ENCODE measurements at regions not wholly inside any gene's neighbourhood (a gene's known extent, or its start where the extent isn't known, plus 50 kb on each side); places are given as distances from the start of the nearest gene placed in this dataset.

DNA sequence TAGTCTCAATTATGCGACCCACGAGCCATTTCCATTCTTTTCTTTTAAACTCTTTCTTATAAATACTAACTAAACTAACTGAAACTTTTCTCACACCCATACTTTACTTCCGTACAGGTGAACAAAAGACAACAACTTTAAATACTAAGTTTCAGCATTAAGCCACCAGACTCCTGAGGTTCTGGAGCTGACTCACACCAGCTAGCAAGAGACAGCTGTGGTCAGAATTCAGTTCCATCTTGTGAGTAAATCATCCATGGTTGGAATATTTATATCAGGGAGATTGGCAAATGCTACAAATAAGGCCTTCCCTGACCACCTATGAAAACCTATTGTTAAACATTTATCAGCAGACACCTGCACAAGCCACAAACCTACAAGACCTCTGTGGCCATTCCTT is 897.0 kb downstream of the EFNB2 start:
- DNase-seq (ENCODE audit: low read depth in 2 of 3, low spot score in 2 of 3) = no peak

DNA sequence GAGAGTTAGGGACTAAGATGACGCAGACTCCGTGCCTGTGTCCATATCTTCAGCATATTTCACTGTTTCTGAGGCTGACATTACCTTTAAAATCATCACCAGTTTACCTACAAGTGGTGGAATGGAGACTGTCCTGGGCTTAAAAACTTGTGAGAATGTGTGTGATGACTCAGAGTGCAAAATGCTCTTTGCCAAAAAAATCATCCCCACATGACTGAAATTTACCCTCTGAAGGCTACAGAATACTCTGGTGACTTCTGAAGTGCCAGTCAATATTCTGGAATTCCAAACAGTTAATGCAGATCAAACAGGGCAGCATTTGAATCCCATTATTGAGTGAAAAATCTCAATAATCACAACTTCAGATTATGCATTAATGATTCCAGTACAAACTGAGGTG is 901.4 kb downstream of the EFNB2 start:
- no peak for DNase-seq (ENCODE audit: low read depth in 2 of 3, low spot score in 2 of 3)

DNA sequence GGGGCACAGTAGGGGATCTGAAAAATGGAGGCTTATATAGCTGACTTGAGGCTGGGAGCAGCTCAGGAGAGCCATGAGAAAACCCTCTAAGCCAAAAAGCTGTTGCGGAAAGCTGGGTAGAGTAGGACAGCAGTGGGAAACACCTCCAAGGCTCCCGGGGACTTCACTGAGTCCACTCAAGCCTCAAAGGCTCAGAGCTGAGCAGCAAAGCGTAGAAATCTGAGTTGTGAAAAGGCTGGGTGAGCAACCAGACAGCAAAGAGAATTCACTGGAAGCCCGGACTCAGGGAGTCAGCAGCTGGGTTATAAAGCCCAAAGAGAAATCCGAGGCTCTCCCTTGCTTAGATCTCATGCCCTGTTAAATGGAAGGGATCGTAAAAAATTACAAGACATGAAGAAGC is 905.0 kb downstream of the EFNB2 start:
- DNase-seq (ENCODE audit: low read depth in 2 of 3, low spot score in 2 of 3) = no peak

DNA sequence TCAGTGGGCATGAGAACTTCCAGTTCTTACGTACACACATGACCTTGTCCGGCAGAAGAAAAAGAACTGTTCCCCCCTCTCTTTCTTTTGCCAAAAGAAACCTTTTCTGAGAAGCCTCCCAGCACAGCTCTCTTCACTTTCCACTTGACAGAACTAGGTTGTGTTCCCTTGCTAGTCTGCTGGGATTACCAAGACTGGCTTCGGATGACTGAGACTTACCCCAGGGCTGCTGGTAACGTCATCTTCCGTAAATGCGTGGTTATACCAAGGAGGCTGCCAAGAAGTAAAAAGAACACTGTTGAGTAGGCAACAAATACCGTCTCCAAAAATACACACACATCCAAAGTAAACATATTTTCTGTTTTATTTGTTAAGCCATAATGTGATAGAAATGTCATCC is 908.2 kb downstream of the EFNB2 start:
- DNase-seq (ENCODE audit: low read depth in 2 of 3, low spot score in 2 of 3) = no peak

DNA sequence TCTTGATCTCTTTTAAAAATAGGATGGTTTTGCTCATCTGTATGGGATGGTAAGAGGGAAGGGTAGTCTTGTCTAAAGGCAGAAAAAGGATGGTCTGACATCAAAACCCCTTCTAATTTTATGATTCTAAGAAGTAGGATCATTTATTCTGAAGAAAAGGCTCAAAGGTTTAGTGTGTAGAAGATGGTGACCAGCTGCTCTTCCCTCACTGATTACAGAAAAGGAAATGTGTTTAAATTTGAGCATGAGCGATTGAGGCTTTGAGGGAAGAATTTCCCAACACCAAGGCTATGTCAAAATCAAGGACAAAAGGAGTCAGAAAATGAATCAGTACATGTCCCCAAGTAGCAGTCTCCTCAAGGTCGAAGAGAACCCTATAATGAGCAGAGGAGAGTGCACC is 909.8 kb downstream of the EFNB2 start:
- no peak for DNase-seq (ENCODE audit: low read depth in 2 of 3, low spot score in 2 of 3)

DNA sequence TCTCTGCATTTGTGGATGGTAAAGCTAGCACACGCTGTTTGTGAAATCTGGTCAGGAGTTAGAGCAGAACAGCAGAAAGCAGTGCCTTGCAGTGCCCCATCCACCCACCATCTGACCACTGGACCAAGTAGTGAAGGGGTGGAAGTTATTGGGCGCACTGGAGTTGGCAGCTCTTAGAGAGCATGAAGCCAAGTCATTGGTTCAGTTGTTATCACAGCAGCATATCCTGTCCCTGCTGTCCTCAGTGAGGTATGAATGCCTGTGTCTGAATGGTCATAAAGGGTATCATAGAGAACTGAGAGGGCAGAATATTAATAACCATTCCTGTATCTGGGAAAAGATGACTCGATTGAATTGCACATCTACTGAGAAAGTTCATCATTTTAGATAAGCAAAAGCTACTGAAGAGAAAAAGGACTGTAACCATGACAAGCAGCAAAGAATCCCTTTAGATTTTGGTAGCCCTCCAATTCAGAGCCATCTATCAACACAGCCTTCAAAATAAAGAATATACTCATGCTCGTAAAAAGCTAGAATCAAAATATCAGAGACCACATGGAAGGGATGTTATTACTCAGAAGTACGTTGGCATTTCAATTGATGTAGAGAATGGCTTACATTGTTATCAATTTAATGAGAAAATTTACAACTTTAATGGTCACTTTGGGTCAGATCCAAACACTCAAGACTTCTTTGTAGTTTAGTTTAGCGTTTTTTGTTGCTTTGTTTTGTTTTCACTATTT is 919.0 kb downstream of the EFNB2 start:
- no peak for DNase-seq (ENCODE audit: low read depth in 2 of 3, low spot score in 2 of 3)

DNA sequence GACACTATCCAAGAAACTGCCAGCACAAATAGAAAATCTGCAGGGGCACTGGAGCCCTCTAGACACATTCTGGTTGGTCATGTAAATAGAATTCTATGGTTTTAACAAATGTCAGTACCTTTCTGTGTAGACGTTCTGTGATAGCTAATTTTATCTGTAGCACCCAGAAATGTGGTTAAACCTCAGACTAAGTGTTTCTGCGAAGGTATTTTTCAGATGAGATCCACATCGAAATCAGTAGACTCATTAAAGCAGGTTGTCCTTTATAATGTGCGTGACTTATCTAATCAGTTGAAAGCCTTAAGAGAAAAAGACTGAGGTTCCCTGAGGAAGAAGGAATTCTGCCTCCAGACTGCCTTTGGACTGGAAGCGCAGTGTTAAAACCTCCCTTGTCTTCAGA is 922.9 kb downstream of the EFNB2 start:
- DNase-seq (ENCODE audit: low read depth in 2 of 3, low spot score in 2 of 3) = no peak

DNA sequence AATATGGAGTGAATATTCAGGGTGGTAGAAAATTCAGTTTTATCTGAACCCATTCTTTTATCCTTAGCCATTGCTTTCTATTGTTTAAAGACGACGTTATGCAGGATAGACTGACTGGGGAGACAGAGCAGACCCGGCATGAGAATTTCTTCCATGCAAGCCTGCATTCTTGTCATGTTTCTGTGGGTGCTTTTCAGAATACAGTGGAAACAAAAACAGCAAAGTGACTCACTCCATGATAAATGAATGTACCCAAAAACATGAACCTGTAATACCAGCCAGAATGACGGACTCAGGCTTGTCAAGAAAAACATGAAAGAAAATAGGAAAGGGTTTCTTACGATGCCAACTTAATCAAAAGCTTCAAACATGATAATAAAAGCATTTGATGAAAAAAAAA is 924.0 kb downstream of the EFNB2 start:
- DNase-seq (ENCODE audit: low read depth in 2 of 3, low spot score in 2 of 3) = no peak

DNA sequence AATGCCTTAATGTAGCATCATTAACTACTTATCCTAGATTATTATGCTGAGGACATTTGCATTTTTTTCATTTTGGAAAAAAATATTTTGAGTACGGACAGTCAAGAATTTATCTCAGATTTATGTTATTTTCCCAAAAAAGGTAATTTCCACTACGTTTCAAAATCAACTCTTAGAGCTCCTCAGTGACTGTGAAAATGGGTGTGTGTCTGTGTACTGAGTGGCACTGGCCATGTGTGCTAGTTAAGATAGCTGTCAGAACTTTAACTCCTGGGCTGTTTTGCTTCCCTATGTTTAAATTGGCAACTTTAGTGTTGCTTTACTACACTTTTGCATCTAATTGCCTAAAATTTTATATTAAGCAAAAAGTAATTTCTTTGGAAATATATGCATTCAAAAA is 927.4 kb downstream of the EFNB2 start:
- no peak for DNase-seq (ENCODE audit: low read depth in 2 of 3, low spot score in 2 of 3)

DNA sequence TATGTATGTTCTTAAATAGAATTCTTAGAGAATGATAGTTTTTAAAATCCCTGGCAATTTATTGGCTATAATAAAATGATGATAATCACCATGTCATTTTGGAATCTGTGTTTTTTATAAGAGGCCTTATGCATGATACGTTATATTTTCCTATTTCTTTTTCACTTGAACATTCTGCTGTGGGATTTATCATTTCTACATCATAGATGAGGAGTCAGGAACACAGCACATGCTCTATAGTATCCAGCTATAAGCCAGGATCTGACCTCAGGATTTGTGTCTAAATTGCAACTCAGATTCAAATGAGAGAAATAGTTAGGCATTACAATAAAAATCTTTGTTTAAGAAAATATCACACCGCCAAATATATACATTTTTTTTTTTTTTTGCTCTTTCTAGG is 928.0 kb downstream of the EFNB2 start:
- DNase-seq (ENCODE audit: low read depth in 2 of 3, low spot score in 2 of 3) = no peak

DNA sequence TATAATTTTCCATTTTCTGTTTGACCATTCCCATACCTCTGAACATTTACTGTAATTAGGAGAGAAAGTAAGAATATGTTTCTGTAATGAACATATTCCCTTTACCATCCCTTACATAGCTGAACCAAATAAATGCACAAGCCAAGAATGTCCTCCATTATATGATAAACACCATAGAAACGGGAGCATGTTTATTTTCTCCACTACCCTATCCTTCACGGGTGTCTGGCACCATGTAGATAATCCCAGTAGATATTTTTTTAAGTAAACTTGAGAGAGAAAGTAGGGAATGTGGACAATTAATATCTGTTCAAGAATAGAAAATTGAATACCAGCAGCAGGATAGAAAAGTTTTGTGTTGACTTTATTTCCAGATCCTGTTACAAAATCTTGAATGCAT is 928.4 kb downstream of the EFNB2 start:
- DNase-seq (ENCODE audit: low read depth in 2 of 3, low spot score in 2 of 3) = no peak

DNA sequence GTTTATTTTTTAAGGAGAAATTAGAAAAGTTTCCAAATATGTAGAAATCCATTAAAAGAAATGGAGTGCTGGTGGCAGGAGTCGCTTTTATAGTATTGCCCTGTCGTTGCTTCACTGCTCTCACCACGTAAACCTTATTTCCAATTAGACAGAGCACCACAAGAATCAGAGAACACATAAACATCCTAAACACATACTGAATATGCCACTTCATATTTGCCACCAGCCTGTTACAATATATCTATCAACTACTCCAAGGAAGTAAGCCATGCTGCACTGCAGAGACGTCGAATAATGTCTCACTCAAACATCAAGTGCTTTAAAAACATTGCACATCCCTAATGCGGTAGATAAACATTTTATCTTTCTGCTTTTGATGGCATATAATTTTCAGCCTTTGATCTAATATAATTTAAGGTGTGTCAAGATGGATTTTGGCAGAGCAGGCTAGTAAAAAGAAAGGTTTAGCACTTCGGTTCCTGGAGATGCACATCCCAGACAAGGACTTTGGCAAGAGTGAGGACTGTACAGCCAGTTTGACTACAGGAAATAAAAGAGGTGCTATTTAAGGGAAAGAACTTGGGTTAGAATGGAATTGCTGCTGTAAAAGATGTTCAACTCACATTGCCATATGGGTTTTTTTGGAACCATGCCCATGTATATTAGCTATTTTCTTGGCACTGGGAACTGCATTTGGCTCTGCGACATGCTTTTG is 932.3 kb downstream of the EFNB2 start:
- no peak for DNase-seq (ENCODE audit: low read depth in 2 of 3, low spot score in 2 of 3)

DNA sequence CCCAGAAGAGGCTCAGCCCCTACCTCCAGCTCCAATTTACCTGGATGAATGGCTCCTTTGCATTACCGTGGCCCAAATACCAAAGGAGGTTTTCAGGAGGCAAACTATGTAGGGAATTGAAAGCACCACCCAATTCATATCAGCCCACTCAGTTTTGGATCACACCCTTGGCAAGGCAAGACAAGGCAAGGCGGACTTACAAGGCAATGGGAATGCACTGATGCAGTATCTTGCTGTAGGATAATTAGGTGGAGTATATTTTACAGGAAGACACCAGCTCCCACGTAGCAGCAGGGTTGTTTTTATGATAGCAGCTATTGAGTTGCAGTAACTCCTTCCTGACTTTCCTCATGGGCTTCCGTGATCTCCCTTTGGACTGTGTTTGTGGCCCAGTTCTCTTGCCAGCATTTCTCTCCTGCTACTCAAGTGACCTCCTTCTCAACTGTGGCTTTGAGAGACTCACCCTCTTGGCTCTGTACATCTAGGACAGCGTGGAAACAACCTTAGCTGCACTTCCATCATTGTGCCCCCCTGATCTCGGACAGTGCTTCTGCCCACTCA is 935.9 kb downstream of the EFNB2 start:
- no peak for DNase-seq (ENCODE audit: low read depth in 2 of 3, low spot score in 2 of 3)

DNA sequence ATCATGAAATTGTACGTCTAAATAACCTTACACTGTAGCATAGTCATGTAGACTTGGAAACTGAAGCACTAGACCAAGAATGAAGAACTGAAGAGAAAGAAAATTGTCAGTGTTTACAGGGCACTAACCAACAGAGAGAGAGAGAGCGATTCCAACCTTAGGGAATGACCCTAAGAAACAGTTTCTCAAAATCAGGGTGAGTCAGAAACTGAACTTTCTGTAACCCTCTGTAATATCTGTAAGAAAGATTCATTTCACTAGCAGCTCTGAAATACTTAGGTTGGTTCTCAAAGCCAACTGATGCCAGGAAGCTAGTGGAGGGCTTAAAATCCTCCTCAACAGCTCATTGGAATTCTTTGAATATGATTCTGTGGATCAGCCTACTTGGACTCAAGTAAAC is 936.9 kb downstream of the EFNB2 start:
- no peak for DNase-seq (ENCODE audit: low read depth in 2 of 3, low spot score in 2 of 3)

DNA sequence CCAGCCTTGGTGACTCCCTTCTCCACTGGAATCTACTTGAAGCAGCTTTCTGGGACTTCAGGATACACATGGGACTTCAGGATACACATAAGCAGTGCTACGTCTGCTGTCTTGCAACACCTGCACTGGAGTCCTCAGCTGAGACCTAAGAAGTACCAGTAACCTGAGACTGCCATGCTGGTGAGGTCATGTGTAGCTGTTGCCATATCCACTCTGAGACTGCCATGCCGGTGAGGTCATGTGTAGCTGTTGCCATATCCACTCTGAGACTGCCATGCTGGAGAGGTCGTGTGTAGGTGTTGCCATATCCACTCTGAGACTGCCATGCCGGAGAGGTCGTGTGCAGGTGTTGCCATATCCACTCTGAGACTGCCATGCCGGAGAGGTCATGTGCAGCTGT is 937.9 kb downstream of the EFNB2 start:
- DNase-seq (ENCODE audit: low read depth in 2 of 3, low spot score in 2 of 3) = no peak

DNA sequence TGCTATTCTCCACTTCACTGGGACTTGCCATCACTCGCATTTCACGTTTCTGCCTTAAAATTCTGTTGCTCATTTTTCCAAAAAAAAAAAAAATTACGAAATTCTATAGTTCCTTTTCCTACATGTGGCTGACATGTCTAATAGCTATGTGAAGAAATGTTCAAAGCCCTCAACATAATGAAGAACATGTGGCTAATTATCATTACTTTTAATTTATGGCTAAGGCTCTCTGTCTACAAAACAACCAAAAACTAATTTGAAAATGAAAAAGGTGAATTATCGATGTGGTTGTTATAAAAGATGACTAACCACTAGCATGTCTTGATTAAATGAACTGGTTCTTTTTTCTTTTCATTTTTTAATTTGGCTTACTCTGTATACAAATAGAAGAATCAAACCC is 940.0 kb downstream of the EFNB2 start:
- no peak for DNase-seq (ENCODE audit: low read depth in 2 of 3, low spot score in 2 of 3)

DNA sequence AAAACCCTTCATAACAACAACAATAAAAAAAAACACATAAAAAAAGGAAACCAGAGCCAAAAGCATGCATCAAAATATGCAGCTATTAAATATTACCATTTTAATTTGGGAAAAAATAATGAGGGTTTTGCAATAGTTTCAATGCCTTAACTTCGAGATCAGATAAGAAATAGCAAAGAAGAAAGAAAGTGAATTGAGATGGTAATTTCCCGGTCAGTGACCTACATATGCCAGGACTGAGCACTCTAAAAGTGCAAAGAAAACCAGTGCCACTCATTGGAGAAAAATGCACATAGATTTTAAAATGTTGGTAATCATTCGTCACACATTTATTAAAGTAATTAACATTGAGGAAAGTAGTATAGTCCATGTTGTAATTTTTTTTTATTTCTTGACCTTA is 944.2 kb downstream of the EFNB2 start:
- no peak for DNase-seq (ENCODE audit: low read depth in 2 of 3, low spot score in 2 of 3)

DNA sequence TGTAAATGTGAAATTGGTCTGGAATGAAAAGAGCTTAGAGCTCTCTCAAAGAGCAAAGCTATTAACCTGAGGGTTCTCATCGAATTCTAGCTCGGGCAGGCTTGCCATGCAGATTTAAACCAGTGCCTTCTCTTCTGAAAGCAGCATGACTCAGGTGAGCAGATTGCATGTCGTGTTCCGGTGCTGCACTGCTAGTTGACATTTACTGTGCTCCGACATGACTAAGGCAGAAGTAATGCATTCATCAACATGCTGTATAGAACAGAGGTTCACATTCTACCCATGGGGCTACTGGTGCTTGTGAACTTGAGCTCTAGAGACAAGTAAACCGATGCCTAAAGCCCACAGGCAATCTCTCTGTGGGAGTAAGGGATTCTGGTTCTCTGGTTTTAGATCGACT is 947.7 kb downstream of the EFNB2 start:
- DNase-seq (ENCODE audit: low read depth in 2 of 3, low spot score in 2 of 3) = no peak

DNA sequence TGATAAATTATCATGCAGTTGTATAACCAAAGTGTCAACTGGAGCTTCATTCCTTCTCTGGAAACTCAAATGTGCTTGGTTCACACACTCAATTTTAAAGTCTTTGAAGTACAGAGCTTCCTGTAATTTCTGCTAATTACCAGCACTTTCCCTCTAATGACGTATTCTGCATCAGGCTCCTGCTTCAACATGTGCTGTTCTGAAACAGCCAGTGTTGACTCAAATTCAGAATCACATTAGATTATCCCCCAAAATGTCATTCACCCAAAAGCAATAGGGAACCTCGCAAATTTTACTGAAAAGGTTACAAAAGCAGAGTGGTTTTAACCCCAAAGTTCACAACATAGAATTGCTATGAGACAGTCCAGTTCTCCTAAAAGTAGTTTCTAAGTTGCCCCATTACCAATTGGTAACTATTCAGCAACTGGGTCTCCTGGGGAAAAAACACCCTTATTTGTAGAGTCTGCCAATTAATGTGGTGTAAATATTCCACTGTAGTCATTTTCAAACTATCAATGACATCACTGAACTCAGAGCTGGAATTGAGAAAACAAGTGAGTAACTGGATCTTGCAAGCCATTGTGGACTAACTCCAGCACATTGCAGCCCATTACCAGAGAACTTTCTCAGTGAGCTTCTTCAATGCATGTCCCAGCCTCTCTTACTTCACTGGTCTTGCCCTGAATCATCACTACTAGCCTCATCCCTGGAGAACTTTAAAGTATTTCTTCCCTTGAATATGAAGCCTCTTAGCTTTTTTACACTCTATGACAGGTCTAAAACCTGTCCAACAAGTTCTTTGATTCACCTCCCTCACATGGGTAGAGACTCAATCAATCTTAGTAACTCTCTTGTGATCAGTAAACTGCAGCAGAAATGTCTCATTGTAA is 955.4 kb downstream of the EFNB2 start:
- DNase-seq (ENCODE audit: low read depth in 2 of 3, low spot score in 2 of 3) = no peak

DNA sequence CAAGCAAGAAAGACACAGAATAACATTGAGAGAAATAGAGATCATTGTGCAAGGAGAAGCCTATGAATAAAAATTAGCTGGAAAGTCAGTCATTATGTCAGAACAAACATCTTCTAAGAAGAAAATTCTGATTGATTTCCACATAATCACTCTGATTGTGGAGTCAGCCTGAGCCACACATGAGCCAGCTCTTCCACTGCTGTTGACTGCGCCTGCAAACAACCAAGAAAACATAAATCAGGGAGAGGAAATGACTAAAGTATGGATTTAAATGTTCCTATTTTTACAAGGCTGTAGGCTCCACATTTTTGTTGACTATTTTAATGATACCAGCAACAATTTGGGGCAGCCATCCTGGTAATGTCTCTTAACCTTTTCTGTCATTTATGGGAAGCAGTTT is 962.3 kb downstream of the EFNB2 start:
- no peak for DNase-seq (ENCODE audit: low read depth in 2 of 3, low spot score in 2 of 3)

DNA sequence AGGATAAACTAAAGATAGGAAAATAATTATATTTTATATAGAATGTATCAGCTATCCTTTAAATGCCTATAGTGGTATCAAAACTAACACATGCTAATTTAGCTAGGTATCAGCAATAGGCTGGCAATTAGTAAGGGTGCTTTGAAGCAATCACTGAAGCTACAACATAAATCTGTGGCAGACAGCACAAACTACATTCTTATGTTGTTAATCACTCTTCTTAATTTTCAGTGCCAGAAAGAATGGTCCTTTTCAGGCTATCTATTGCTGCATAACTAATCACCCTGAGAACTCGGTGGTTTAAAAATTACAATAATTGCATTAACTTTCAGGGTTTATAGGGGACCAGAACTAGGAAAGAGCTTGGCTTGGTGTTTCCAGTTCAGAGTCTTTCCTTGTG is 963.1 kb downstream of the EFNB2 start:
- no peak for DNase-seq (ENCODE audit: low read depth in 2 of 3, low spot score in 2 of 3)

DNA sequence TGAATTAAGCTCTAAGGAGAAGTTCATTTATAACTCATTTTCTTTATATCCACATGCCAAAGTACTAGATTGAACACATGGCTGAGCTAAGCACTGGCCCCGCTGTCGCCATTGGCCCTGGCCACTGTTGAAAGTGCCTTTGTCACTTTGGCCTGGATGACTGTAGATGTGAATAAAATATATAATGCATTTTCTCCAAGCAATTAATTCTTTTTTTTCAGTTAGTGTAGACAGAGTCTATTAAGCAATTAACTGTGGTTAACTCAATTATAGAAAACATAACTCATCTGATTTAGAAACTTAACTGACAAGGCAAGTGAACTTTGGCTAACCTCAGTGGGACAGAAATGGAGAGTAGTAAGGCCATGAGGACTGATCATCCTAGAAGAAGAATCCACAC is 965.6 kb downstream of the EFNB2 start:
- DNase-seq (ENCODE audit: low read depth in 2 of 3, low spot score in 2 of 3) = no peak
